Upper lobe of left lung (tissue), 4 donors: ENCODE measurements at regions not wholly inside any gene's neighbourhood (a gene's known extent, or its start where the extent isn't known, plus 50 kb on each side); places are given as distances from the start of the nearest gene placed in this dataset.
"Not testable (repeated sequence)": the region's sequence is repeated elsewhere in the genome, so short reads cannot be mapped to it uniquely, and the experiment has no call there.

Source experiments
- CTCF ChIP-seq, 6 experiments: fragments of 450-650 bp in 4 of 6; fragments of 200-600 bp in 2 of 6; sonication (generic) in 2 of 6; IDR thresholded peaks; one replicate each; pipeline ENCODE4 v1.5.1; 2016 to 2019; ENCODE audit warnings: antibody characterized with exemption in 6 of 6
- EP300 ChIP-seq, 4 donors: sonication (generic); formaldehyde crosslinking; IDR thresholded peaks; one replicate each; pipeline ENCODE4 v1.5.1; 2017; ENCODE audit warnings: antibody characterized with exemption in 4 of 4, control low read depth in 2 of 4
- POLR2A ChIP-seq, 4 donors: fragments of 450-650 bp; IDR thresholded peaks; one replicate each; pipeline ENCODE4 v1.5.1; 2016 to 2017; ENCODE audit warnings: antibody characterized with exemption in 4 of 4, mild to moderate bottlenecking in 2 of 4
- POLR2AphosphoS5 ChIP-seq, 2 donors: sonication (generic); formaldehyde crosslinking; IDR thresholded peaks; one replicate each; pipeline ENCODE4 v1.5.1; 2017; ENCODE audit warnings: antibody characterized with exemption in 2 of 2

GRCh38 chr21:9655221-9655620 is 866.2 kb upstream of the TPTE start:
- not testable (repeated sequence) for TF ChIP-seq POLR2AphosphoS5, CTCF, EP300, POLR2A (IDR thresholded peaks at IDR 0.05)
